ENCODE measurements at regions not wholly inside any gene's neighbourhood (a gene's known extent, or its start where the extent isn't known, plus 50 kb on each side); places are given as distances from the start of the nearest gene placed in this dataset.
A peak's percentile ranks its signal among the peaks of the same experiment; 100 is the strongest.

DNA sequence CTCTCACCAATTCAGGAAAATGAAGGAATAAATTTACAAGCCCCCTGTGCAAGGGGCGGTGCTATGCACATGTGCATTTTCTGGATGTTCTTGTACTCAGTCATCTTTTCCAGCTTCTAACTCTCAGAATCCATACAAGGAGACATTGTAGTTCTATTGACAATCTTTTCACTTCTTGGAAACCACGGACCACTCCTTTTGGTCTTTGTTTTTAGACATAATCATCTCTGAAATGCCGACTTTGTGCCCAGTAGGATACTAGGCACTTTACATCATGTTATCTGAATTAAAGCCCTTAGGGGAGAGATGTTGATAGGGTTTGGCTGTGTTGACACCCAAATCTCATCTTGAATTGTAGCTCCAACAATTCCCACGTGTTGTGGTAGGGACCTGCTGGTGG is 322.6 kb upstream of the WWC1 start:
- Histone ChIP-seq H2BK120ac (ENCODE audit: low read depth, low read length) (no peak overlapping the region), H4K8ac (ENCODE audit: low read length) (no peak overlapping the region), H3K4me3 (ENCODE audit: insufficient read depth in 1 of 2, low read depth in 1 of 2, low read length in 2 of 2) (no peak overlapping the region), H3K18ac (ENCODE audit: low read depth in 1 of 2, low read length in 2 of 2) (no peak overlapping the region), H2AK5ac (ENCODE audit: low read length, severe bottlenecking) (no peak overlapping the region), H3K36me3 (ENCODE audit: control insufficient read depth in 1 of 2, insufficient read depth in 2 of 2, low read depth in 1 of 2, low read length in 2 of 2) (no peaks in the 10 kb centered on the region), H4K91ac (ENCODE audit: low read length) (no peak overlapping the region), H2BK15ac (ENCODE audit: low read depth, poor library complexity, severe bottlenecking) (no peak overlapping the region), H3K4me1 (ENCODE audit: control insufficient read depth, insufficient read depth, low read depth, low read length) (peaks cover 4% of the 10 kb centered on the region), H3K14ac (ENCODE audit: low read length in 2 of 2) (no peak overlapping the region), H3K79me1 (replicated peaks; ENCODE audit: low read length, poor library complexity, severe bottlenecking) (peaks cover 6% of the 10 kb centered on the region), H2BK5ac (ENCODE audit: low read depth, low read length, poor library complexity, severe bottlenecking) (no peak overlapping the region), H2AFZ (ENCODE audit: low read depth, low read length) (no peak overlapping the region), H3K27ac (ENCODE audit: low read length, poor library complexity, severe bottlenecking) (no peak overlapping the region), H3K4ac (ENCODE audit: low read depth in 1 of 2, low read length in 2 of 2) (no peak overlapping the region), H3K23ac (ENCODE audit: low read length in 2 of 2) (no peak overlapping the region), H3K9ac (ENCODE audit: low read length) (no peak overlapping the region), H3K27me3 (ENCODE audit: control insufficient read depth in 1 of 2, insufficient read depth in 1 of 2, low read length in 2 of 2) (no peaks in the 10 kb centered on the region), H2BK12ac (ENCODE audit: low read length in 2 of 2) (peak overlapping the region in 1 of 2 experiments; percentile 9), H3K4me2 (ENCODE audit: low read length, poor library complexity, severe bottlenecking) (no peak overlapping the region), H3K9me3 (ENCODE audit: control insufficient read depth, low read length) (no peaks in the 10 kb centered on the region)
- WGBS, result 81% methylated on average over 4 of the region's 4 CpGs
- DNase-seq, result no peak

DNA sequence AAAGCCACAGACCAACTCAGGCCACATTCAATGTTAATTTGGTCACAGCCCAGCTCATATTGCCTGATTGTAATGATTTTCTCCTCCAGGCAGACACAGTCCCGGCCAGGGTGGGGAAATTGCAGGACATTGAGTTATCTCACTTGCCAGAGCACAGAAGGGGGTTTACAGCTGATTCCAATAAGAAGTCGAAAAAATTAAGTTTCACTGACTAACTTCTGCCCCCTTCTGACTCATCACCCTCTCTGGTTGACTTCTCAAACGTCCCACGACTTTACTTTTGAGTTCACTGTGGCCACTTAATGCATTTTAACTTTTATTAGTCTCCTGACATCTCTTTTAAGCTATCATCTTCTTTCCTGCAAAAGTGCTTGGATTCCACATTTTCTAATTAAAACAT is 321.4 kb upstream of the WWC1 start:
- H3K27me3 ChIP-seq (ENCODE audit: control insufficient read depth in 1 of 2, insufficient read depth in 1 of 2, low read length in 2 of 2), result no peaks in the 10 kb centered on the region
- peak overlapping the region in 1 of 2 experiments; percentile 55 for H2BK12ac ChIP-seq (ENCODE audit: low read length in 2 of 2)
- no peaks in the 10 kb centered on the region for H3K36me3 ChIP-seq (ENCODE audit: control insufficient read depth in 1 of 2, insufficient read depth in 2 of 2, low read depth in 1 of 2, low read length in 2 of 2)
- H4K8ac ChIP-seq (ENCODE audit: low read length), result no peak overlapping the region
- no peak for DNase-seq
- no peak overlapping the region for H3K4me2 ChIP-seq (ENCODE audit: low read length, poor library complexity, severe bottlenecking)
- H2BK15ac ChIP-seq (ENCODE audit: low read depth, poor library complexity, severe bottlenecking), result no peak overlapping the region
- no peak overlapping the region for H3K14ac ChIP-seq (ENCODE audit: low read length in 2 of 2)
- H2AK5ac ChIP-seq (ENCODE audit: low read length, severe bottlenecking), result no peak overlapping the region
- no peak overlapping the region for H3K23ac ChIP-seq (ENCODE audit: low read length in 2 of 2)
- WGBS, result 36% methylated on average over 4 of the region's 4 CpGs
- no peak overlapping the region for H3K27ac ChIP-seq (ENCODE audit: low read length, poor library complexity, severe bottlenecking)
- H3K18ac ChIP-seq (ENCODE audit: low read depth in 1 of 2, low read length in 2 of 2), result no peak overlapping the region
- H4K91ac ChIP-seq (ENCODE audit: low read length), result no peak overlapping the region
- H3K79me1 ChIP-seq (replicated peaks; ENCODE audit: low read length, poor library complexity, severe bottlenecking), result peaks cover 6% of the 10 kb centered on the region
- no peak overlapping the region for H2AFZ ChIP-seq (ENCODE audit: low read depth, low read length)
- no peaks in the 10 kb centered on the region for H3K9me3 ChIP-seq (ENCODE audit: control insufficient read depth, low read length)
- H3K4ac ChIP-seq (ENCODE audit: low read depth in 1 of 2, low read length in 2 of 2), result no peak overlapping the region
- H2BK5ac ChIP-seq (ENCODE audit: low read depth, low read length, poor library complexity, severe bottlenecking), result no peak overlapping the region
- H3K4me1 ChIP-seq (ENCODE audit: control insufficient read depth, insufficient read depth, low read depth, low read length), result peaks cover 4% of the 10 kb centered on the region
- no peak overlapping the region for H3K4me3 ChIP-seq (ENCODE audit: insufficient read depth in 1 of 2, low read depth in 1 of 2, low read length in 2 of 2)
- H2BK120ac ChIP-seq (ENCODE audit: low read depth, low read length), result no peak overlapping the region
- no peak overlapping the region for H3K9ac ChIP-seq (ENCODE audit: low read length)

DNA sequence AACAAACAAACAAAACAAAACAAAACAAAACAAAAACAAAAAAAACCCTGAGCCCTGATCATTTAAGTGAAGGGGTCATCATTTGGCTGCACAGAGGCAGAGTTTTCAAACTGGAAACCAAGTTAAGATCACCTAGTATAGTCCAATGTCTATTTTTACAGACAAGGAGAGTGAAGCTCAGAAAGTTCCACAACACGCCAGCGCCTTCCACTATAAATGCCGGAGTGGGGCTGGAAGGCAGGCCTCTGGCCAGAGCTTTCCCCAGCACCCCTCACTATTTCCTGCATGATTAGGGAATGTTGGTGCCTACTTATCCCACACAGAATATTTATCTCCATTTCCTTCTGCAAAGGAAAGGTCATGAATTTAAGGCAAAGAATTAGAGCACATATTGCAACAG is 319.7 kb upstream of the WWC1 start:
- DNase-seq, result no peak
- Histone ChIP-seq H2AFZ (ENCODE audit: low read depth, low read length) (no peak overlapping the region), H3K14ac (ENCODE audit: low read length in 2 of 2) (no peak overlapping the region), H2AK5ac (ENCODE audit: low read length, severe bottlenecking) (no peak overlapping the region), H2BK120ac (ENCODE audit: low read depth, low read length) (no peak overlapping the region), H4K8ac (ENCODE audit: low read length) (no peak overlapping the region), H3K18ac (ENCODE audit: low read depth in 1 of 2, low read length in 2 of 2) (no peak overlapping the region), H3K36me3 (ENCODE audit: control insufficient read depth in 1 of 2, insufficient read depth in 2 of 2, low read depth in 1 of 2, low read length in 2 of 2) (no peaks in the 10 kb centered on the region), H3K4me1 (ENCODE audit: control insufficient read depth, insufficient read depth, low read depth, low read length) (peaks cover 4% of the 10 kb centered on the region), H3K4me2 (ENCODE audit: low read length, poor library complexity, severe bottlenecking) (no peak overlapping the region), H3K9me3 (ENCODE audit: control insufficient read depth, low read length) (no peaks in the 10 kb centered on the region), H3K27me3 (ENCODE audit: control insufficient read depth in 1 of 2, insufficient read depth in 1 of 2, low read length in 2 of 2) (no peaks in the 10 kb centered on the region), H4K91ac (ENCODE audit: low read length) (no peak overlapping the region), H3K79me1 (replicated peaks; ENCODE audit: low read length, poor library complexity, severe bottlenecking) (peaks cover 5% of the 10 kb centered on the region), H2BK12ac (ENCODE audit: low read length in 2 of 2) (no peak overlapping the region), H3K4me3 (ENCODE audit: insufficient read depth in 1 of 2, low read depth in 1 of 2, low read length in 2 of 2) (no peak overlapping the region), H3K23ac (ENCODE audit: low read length in 2 of 2) (no peak overlapping the region), H2BK5ac (ENCODE audit: low read depth, low read length, poor library complexity, severe bottlenecking) (no peak overlapping the region), H3K4ac (ENCODE audit: low read depth in 1 of 2, low read length in 2 of 2) (no peak overlapping the region), H3K9ac (ENCODE audit: low read length) (no peak overlapping the region), H3K27ac (ENCODE audit: low read length, poor library complexity, severe bottlenecking) (no peak overlapping the region), H2BK15ac (ENCODE audit: low read depth, poor library complexity, severe bottlenecking) (no peak overlapping the region)
- WGBS, result 100% methylated on average over 3 of the region's 3 CpGs

DNA sequence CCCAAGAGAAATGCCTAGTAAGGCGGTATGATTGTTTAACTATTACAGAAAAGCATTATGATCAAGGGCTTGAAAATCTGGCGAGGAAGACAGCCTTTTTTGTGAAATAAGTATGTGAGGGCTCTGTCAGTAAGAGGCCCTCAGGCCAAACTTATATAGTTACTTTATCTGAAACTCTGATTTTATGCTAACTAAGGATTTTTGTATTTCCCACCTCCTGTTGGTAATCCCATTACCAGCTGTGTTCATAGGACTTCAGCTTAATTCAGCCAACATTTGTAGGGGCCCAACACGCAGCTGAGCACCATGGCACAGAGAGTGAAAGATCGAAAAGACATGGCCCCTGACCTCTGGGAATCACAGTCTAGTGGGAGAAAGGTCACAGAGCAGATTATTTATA is 318.3 kb upstream of the WWC1 start:
- Histone ChIP-seq H3K36me3 (ENCODE audit: control insufficient read depth in 1 of 2, insufficient read depth in 2 of 2, low read depth in 1 of 2, low read length in 2 of 2) (no peaks in the 10 kb centered on the region), H3K4me1 (ENCODE audit: control insufficient read depth, insufficient read depth, low read depth, low read length) (peaks cover 4% of the 10 kb centered on the region), H2BK12ac (ENCODE audit: low read length in 2 of 2) (no peak overlapping the region), H3K4me2 (ENCODE audit: low read length, poor library complexity, severe bottlenecking) (no peak overlapping the region), H3K14ac (ENCODE audit: low read length in 2 of 2) (no peak overlapping the region), H2BK5ac (ENCODE audit: low read depth, low read length, poor library complexity, severe bottlenecking) (no peak overlapping the region), H3K27ac (ENCODE audit: low read length, poor library complexity, severe bottlenecking) (no peak overlapping the region), H3K9ac (ENCODE audit: low read length) (no peak overlapping the region), H3K79me1 (replicated peaks; ENCODE audit: low read length, poor library complexity, severe bottlenecking) (peaks cover 2% of the 10 kb centered on the region), H3K23ac (ENCODE audit: low read length in 2 of 2) (no peak overlapping the region), H4K91ac (ENCODE audit: low read length) (no peak overlapping the region), H3K27me3 (ENCODE audit: control insufficient read depth in 1 of 2, insufficient read depth in 1 of 2, low read length in 2 of 2) (no peaks in the 10 kb centered on the region), H3K18ac (ENCODE audit: low read depth in 1 of 2, low read length in 2 of 2) (no peak overlapping the region), H3K4me3 (ENCODE audit: insufficient read depth in 1 of 2, low read depth in 1 of 2, low read length in 2 of 2) (no peak overlapping the region), H3K9me3 (ENCODE audit: control insufficient read depth, low read length) (no peaks in the 10 kb centered on the region), H2BK15ac (ENCODE audit: low read depth, poor library complexity, severe bottlenecking) (no peak overlapping the region), H2AK5ac (ENCODE audit: low read length, severe bottlenecking) (no peak overlapping the region), H3K4ac (ENCODE audit: low read depth in 1 of 2, low read length in 2 of 2) (no peak overlapping the region), H2BK120ac (ENCODE audit: low read depth, low read length) (no peak overlapping the region), H2AFZ (ENCODE audit: low read depth, low read length) (no peak overlapping the region), H4K8ac (ENCODE audit: low read length) (no peak overlapping the region)
- no peak for DNase-seq
- 87% methylated on average over 4 of the region's 4 CpGs for WGBS
